HCT116 (cell line): ENCODE measurements at regions not wholly inside any gene's neighbourhood (a gene's known extent, or its start where the extent isn't known, plus 50 kb on each side); places are given as distances from the start of the nearest gene placed in this dataset.

ENCODE experiments used
- ATAC-seq: fragments of 200-7000 bp; cut with Tn5 transposase; 2 replicates; pipeline ENCODE4 v1.9.1; 2020; ENCODE audit warnings: mild to moderate bottlenecking, moderate library complexity
- BruUV-seq: library from RNA; stranded (reverse); fragments of 400-500 nt; replicated peaks from 2 replicates; lab custom pipeline; 2021; lab: Mats Ljungman, UMichigan
- CTCF ChIA-PET: fragments of 300-600 bp; sonication (Branson Sonifier 250); formaldehyde crosslinking; loops from one replicate; lab custom pipeline; 2021; ENCODE audit warnings: antibody characterized with exemption; lab: Charles Lee
- POLR2A ChIA-PET: fragments of 300-600, 350-600 bp; sonication (Branson Sonifier 250); formaldehyde crosslinking; loops from one replicate; lab custom pipeline; 2021; ENCODE audit warnings: antibody characterized with exemption; lab: Charles Lee
- RAD21 ChIA-PET, 2 experiments: fragments of 300-600 bp; sonication (Branson Sonifier 250); formaldehyde crosslinking; loops; one replicate each; lab custom pipeline; 2023; ENCODE audit warnings: low total read pairs in 2 of 2; ENCODE audit not compliant: uncharacterized antibody in 2 of 2, unreplicated experiment in 2 of 2, low non-redundant PET in 1 of 2; lab: Charles Lee
- DNase-seq: peaks from one replicate; pipeline ENCODE4 v3.0.0-alpha.2; 2010; ENCODE audit warnings: low read depth, low spot score
- H2AFZ ChIP-seq: fragments of 200-600 bp; shearing (Covaris generic), sonication (generic); 2 replicates; pipeline ENCODE4 v1.6.1; 2017; ENCODE audit warnings: low read depth, mixed run types, mixed read lengths, antibody characterized with exemption, low read length; ENCODE audit not compliant: poor library complexity, severe bottlenecking
- H3K27ac ChIP-seq: 2 replicates; pipeline ENCODE4 v1.5.1; 2012; ENCODE audit warnings: low read depth, low read length
- H3K27me3 ChIP-seq: fragments of 200-600 bp; sonication (generic); 2 replicates; pipeline ENCODE4 v1.6.1; 2016; ENCODE audit warnings: mixed run types, low read length, mixed read lengths; ENCODE audit not compliant: insufficient read depth
- H3K36me3 ChIP-seq, 2 experiments: fragments of 200-500 bp in 1 of 2; fragments of 200-600 bp in 1 of 2; sonication (Bioruptor generic) in 1 of 2; sonication (generic) in 1 of 2; 2 replicates each; pipeline versions ENCODE4 v1.5.1 to v1.6.1; 2014 to 2016; ENCODE audit warnings: low read length in 2 of 2, inconsistent platforms in 1 of 2, mixed read lengths in 1 of 2, mixed run types in 1 of 2; ENCODE audit not compliant: insufficient read depth in 2 of 2, control insufficient read depth in 1 of 2
- H3K4me1 ChIP-seq, 2 experiments: fragments of 200-600 bp in 1 of 2; sonication (generic) in 1 of 2; 2 replicates each; pipeline versions ENCODE4 v1.5.1 to v1.6.1; 2012 to 2017; ENCODE audit warnings: low read length in 2 of 2, inconsistent platforms in 1 of 2, mild to moderate bottlenecking in 1 of 2, mixed read lengths in 1 of 2, mixed run types in 1 of 2, moderate library complexity in 1 of 2; ENCODE audit not compliant: insufficient read depth in 2 of 2, control insufficient read depth in 1 of 2
- H3K4me2 ChIP-seq: fragments of 200-600 bp; sonication (generic); 2 replicates; pipeline ENCODE4 v1.6.1; 2017; ENCODE audit warnings: mixed run types, low read length, mixed read lengths
- H3K4me3 ChIP-seq, 2 experiments: fragments of 200-600 bp in 1 of 2; sonication (generic) in 1 of 2; replicated peaks in 1 of 2; 2 replicates each; pipeline ENCODE4 v1.5.1; 2011 to 2016; ENCODE audit warnings: low read length in 2 of 2, control low read depth in 1 of 2, low read depth in 1 of 2, mild to moderate bottlenecking in 1 of 2, mixed read lengths in 1 of 2, mixed run types in 1 of 2
- H3K79me2 ChIP-seq: fragments of 200-600 bp; sonication (generic); 2 replicates; pipeline ENCODE4 v1.6.1; 2017; ENCODE audit warnings: mild to moderate bottlenecking, mixed run types, low read length, moderate library complexity, mixed read lengths; ENCODE audit not compliant: insufficient read depth
- H3K9ac ChIP-seq: fragments of 200-600 bp; sonication (generic); 2 replicates; pipeline ENCODE4 v1.6.1; 2016; ENCODE audit warnings: low read length, mixed read lengths
- H3K9me2 ChIP-seq: fragments of 200-600 bp; sonication (generic), shearing (Covaris generic); 2 replicates; pipeline ENCODE4 v1.6.1; 2017; ENCODE audit warnings: mixed run types, mild to moderate bottlenecking, moderate library complexity; ENCODE audit not compliant: insufficient read depth
- H3K9me3 ChIP-seq, 2 experiments: fragments of 200-500 bp in 1 of 2; fragments of 200-600 bp in 1 of 2; sonication (Bioruptor generic) in 1 of 2; sonication (generic) in 1 of 2; 2 replicates each; pipeline ENCODE4 v1.6.1; 2014 to 2017; ENCODE audit warnings: low read length in 2 of 2, mixed read lengths in 2 of 2, inconsistent platforms in 1 of 2, low read depth in 1 of 2, mild to moderate bottlenecking in 1 of 2, mixed run types in 1 of 2, moderate library complexity in 1 of 2; ENCODE audit not compliant: control insufficient read depth in 1 of 2, insufficient read depth in 1 of 2
- H4K20me1 ChIP-seq: fragments of 200-600 bp; sonication (generic), shearing (Covaris generic); 2 replicates; pipeline ENCODE4 v1.6.1; 2017; ENCODE audit warnings: mixed run types, mild to moderate bottlenecking, moderate library complexity; ENCODE audit not compliant: insufficient read depth
- CBX3 ChIP-seq: IDR thresholded peaks from 2 replicates; pipeline ENCODE4 v1.6.1; 2012; ENCODE audit warnings: low read depth
- CEBPB ChIP-seq: IDR thresholded peaks from 2 replicates; pipeline ENCODE4 v1.6.1; 2012; ENCODE audit warnings: low read depth
- EGR1 ChIP-seq: IDR thresholded peaks from 2 replicates; pipeline ENCODE4 v1.6.1; 2012; ENCODE audit warnings: low read depth
- ELF1 ChIP-seq: IDR thresholded peaks from 2 replicates; pipeline ENCODE4 v1.6.1; 2012; ENCODE audit warnings: low read depth, borderline replicate concordance
- EZH2 ChIP-seq: fragments of 200-600 bp; sonication (generic); IDR thresholded peaks from 2 replicates; pipeline ENCODE4 v1.6.1; 2017; ENCODE audit warnings: antibody characterized with exemption, mixed run types
- EZH2phosphoT487 ChIP-seq: fragments of 200-600 bp; IDR thresholded peaks from 2 replicates; pipeline ENCODE4 v1.6.1; 2018; ENCODE audit warnings: antibody characterized with exemption, borderline replicate concordance
- FOSL1 ChIP-seq: IDR thresholded peaks from 2 replicates; pipeline ENCODE4 v1.6.1; 2012; ENCODE audit warnings: low read depth
- JUND ChIP-seq: IDR thresholded peaks from 2 replicates; pipeline ENCODE4 v1.6.1; 2012
- POLR2AphosphoS5 ChIP-seq: IDR thresholded peaks from 2 replicates; pipeline ENCODE4 v1.6.1; 2011; ENCODE audit warnings: mild to moderate bottlenecking, low read depth, low read length, moderate library complexity
- RAD21 ChIP-seq: IDR thresholded peaks from 2 replicates; pipeline ENCODE4 v1.6.1; 2012; ENCODE audit warnings: low read depth, mild to moderate bottlenecking
- SIN3A ChIP-seq: IDR thresholded peaks from 2 replicates; pipeline ENCODE4 v1.6.1; 2012; ENCODE audit warnings: low read depth
- SP1 ChIP-seq: IDR thresholded peaks from 2 replicates; pipeline ENCODE4 v1.6.1; 2012; ENCODE audit warnings: low read depth
- SRF ChIP-seq: IDR thresholded peaks from 2 replicates; pipeline ENCODE4 v1.6.1; 2012; ENCODE audit warnings: low read depth
- TCF7L2 ChIP-seq: IDR thresholded peaks from 2 replicates; pipeline ENCODE4 v1.7.0; 2011; ENCODE audit warnings: borderline replicate concordance, inconsistent platforms; ENCODE audit not compliant: insufficient read depth, insufficient read length; ENCODE audit errors: extremely low read depth
- YY1 ChIP-seq: IDR thresholded peaks from 2 replicates; pipeline ENCODE4 v1.6.1; 2011; ENCODE audit warnings: low read length, low read depth, moderate library complexity, mild to moderate bottlenecking; ENCODE audit not compliant: insufficient replicate concordance; ENCODE audit errors: extremely low read depth
- ZFX ChIP-seq: fragments of 450-650 bp; IDR thresholded peaks from 2 replicates; pipeline ENCODE4 v1.6.1; 2017
- ZNF274 ChIP-seq: fragments of 200-500 bp; sonication (Bioruptor generic); IDR thresholded peaks from 2 replicates; pipeline ENCODE4 v1.6.1; 2014; ENCODE audit warnings: mild to moderate bottlenecking, low read depth, low read length, inconsistent platforms
- intact Hi-C: fragments of 100-400 bp; cut with micrococcal nuclease; formaldehyde crosslinking; loops from 2 replicates; pipeline ENCODE4 v1.10.0; 2022
- TF ChIP-seq, protein P1 (sequence below), 3 experiments: fragments of 200-600 bp in 1 of 3; sonication (generic) in 1 of 3; IDR thresholded peaks in 2 of 3; conservative IDR thresholded peaks in 1 of 3; 2 replicates each; pipeline ENCODE4 v1.5.1; 2012 to 2017; ENCODE audit warnings: low read depth in 2 of 3, low read length in 2 of 3, antibody characterized with exemption in 1 of 3, borderline replicate concordance in 1 of 3, control low read depth in 1 of 3, mild to moderate bottlenecking in 1 of 3, mixed read lengths in 1 of 3, mixed run types in 1 of 3, moderate library complexity in 1 of 3; ENCODE audit not compliant: insufficient read depth in 1 of 3
- TF ChIP-seq, protein P2 (sequence below): IDR thresholded peaks from 2 replicates; pipeline ENCODE4 v1.6.1; 2012
- TF ChIP-seq, protein P3 (sequence below): IDR thresholded peaks from 2 replicates; pipeline ENCODE4 v1.6.1; 2011; ENCODE audit warnings: mild to moderate bottlenecking, low read length, moderate library complexity; ENCODE audit not compliant: insufficient replicate concordance; ENCODE audit errors: extremely low read depth

DNA sequence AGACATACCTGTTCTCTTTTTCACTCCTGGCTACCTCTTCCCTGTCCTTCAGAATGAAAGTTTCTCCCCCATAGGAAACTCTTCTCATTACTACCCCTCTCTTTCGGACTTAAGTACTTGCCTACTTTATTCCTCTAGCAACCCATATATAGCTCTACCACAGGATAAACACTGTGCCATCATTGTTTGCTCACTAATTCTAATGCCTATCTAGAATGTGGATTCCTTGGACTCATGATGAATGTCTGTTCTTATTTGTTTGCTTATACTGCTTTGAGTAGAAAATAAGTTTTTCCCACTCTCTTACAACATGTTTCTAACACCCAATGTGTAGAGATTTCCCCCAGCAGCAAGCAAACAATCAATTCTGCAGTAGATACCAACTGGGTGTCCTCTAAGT, 1094.9 kb downstream of the SLC6A15 start:
- no peak for DNase-seq
- Histone ChIP-seq H3K9ac (no peak overlapping the region), H4K20me1 (no peaks in the 10 kb centered on the region), H3K4me3 (no peak overlapping the region), H3K4me2 (no peak overlapping the region), H3K27ac (no peak overlapping the region), H3K4me1 (peaks cover 0 to 4% of the 10 kb centered on the region in 2 experiments; a peak in 1 of 4 replicates), H3K79me2 (no peaks in the 10 kb centered on the region), H3K9me2 (no peaks in the 10 kb centered on the region), H2AFZ (no peak overlapping the region), H3K27me3 (no peaks in the 10 kb centered on the region), H3K9me3 (no peaks in the 10 kb centered on the region), H3K36me3 (no peaks in the 10 kb centered on the region)
- POLR2A ChIA-PET: no interaction called here
- intact Hi-C loops: no loop called here
- ATAC-seq: no peak
- RAD21 ChIA-PET: no interaction called here
- CTCF ChIA-PET: no interaction called here
- no TSS peak for BruUV-seq
- no peak for TF ChIP-seq JUND

DNA sequence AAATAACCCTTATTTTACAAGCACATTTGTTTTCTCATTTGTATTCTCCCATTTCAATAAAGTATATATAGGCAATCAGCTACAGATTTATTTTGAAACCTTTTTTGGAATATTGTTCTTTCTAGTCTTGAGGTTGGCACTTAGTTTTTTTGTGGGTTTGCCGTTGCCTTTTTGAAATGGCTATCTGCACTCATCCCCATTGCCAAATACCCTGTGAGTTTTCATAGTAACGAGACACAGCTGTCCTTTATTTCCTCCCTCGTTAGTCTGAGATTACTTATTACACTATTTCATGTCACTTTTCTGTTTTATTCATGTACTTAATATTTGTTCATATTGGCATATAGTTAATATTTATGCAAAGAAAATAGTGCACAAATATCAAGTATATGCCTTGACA, 1104.0 kb downstream of the SLC6A15 start:
- H3K9me3 ChIP-seq: no peaks in the 10 kb centered on the region
- intact Hi-C loops: no loop called here
- H3K27me3 ChIP-seq: no peaks in the 10 kb centered on the region
- no peak overlapping the region for H3K27ac ChIP-seq
- no peaks in the 10 kb centered on the region for H3K79me2 ChIP-seq
- no TSS peak for BruUV-seq
- H3K36me3 ChIP-seq: no peaks in the 10 kb centered on the region
- ATAC-seq (no peak), DNase-seq (no peak)
- no peak overlapping the region for H3K9ac ChIP-seq
- H3K4me3 ChIP-seq: no peak overlapping the region
- ChIA-PET RAD21 (no interaction called here), CTCF (interaction anchor here (1.8 kb wide), 1 partner anchor 17 kb away, joined by 6 read pairs; no protein-coding TSS in a partner anchor)
- no peaks in the 10 kb centered on the region for H3K4me1 ChIP-seq
- no peaks in the 10 kb centered on the region for H3K9me2 ChIP-seq
- no peak overlapping the region for H2AFZ ChIP-seq
- no peak overlapping the region for H3K4me2 ChIP-seq
- TF ChIP-seq SIN3A: no peak
- TF ChIP-seq EZH2phosphoT487: no peak
- no peak for TF ChIP-seq ZNF274
- TF ChIP-seq POLR2AphosphoS5: no peak
- TF ChIP-seq FOSL1: no peak
- no peak for TF ChIP-seq EZH2
- TF ChIP-seq YY1: no peak
- no peak for TF ChIP-seq TCF7L2
- no peak for TF ChIP-seq ZFX
- no peak for TF ChIP-seq SP1
- TF ChIP-seq ELF1: no peak
- no peak for TF ChIP-seq RAD21
- TF ChIP-seq SRF: no peak
- TF ChIP-seq CEBPB: no peak
- TF ChIP-seq CBX3: no peak
- TF ChIP-seq, protein P1, sequence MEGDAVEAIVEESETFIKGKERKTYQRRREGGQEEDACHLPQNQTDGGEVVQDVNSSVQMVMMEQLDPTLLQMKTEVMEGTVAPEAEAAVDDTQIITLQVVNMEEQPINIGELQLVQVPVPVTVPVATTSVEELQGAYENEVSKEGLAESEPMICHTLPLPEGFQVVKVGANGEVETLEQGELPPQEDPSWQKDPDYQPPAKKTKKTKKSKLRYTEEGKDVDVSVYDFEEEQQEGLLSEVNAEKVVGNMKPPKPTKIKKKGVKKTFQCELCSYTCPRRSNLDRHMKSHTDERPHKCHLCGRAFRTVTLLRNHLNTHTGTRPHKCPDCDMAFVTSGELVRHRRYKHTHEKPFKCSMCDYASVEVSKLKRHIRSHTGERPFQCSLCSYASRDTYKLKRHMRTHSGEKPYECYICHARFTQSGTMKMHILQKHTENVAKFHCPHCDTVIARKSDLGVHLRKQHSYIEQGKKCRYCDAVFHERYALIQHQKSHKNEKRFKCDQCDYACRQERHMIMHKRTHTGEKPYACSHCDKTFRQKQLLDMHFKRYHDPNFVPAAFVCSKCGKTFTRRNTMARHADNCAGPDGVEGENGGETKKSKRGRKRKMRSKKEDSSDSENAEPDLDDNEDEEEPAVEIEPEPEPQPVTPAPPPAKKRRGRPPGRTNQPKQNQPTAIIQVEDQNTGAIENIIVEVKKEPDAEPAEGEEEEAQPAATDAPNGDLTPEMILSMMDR (IDR thresholded peaks at IDR 0.05 in 2 of 3, conservative IDR thresholded peaks at IDR 0.05 in 1 of 3; ENCODE audit: borderline replicate concordance in 1 of 3, insufficient read depth in 1 of 3, low read depth in 2 of 3, low read length in 2 of 3): no peak
- TF ChIP-seq, protein P2, sequence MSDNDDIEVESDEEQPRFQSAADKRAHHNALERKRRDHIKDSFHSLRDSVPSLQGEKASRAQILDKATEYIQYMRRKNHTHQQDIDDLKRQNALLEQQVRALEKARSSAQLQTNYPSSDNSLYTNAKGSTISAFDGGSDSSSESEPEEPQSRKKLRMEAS: no peak
- TF ChIP-seq EGR1: no peak
- TF ChIP-seq, protein P3, sequence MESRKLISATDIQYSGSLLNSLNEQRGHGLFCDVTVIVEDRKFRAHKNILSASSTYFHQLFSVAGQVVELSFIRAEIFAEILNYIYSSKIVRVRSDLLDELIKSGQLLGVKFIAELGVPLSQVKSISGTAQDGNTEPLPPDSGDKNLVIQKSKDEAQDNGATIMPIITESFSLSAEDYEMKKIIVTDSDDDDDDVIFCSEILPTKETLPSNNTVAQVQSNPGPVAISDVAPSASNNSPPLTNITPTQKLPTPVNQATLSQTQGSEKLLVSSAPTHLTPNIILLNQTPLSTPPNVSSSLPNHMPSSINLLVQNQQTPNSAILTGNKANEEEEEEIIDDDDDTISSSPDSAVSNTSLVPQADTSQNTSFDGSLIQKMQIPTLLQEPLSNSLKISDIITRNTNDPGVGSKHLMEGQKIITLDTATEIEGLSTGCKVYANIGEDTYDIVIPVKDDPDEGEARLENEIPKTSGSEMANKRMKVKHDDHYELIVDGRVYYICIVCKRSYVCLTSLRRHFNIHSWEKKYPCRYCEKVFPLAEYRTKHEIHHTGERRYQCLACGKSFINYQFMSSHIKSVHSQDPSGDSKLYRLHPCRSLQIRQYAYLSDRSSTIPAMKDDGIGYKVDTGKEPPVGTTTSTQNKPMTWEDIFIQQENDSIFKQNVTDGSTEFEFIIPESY: no peak
- TF ChIP-seq, all 23 proteins: peak for 0
- POLR2A ChIA-PET: no interaction called here
- H4K20me1 ChIP-seq: no peaks in the 10 kb centered on the region
